K562 (cell line): ENCODE measurements at regions not wholly inside any gene's neighbourhood (a gene's known extent, or its start where the extent isn't known, plus 50 kb on each side); places are given as distances from the start of the nearest gene placed in this dataset.

Experiments used
- ATAC-seq: fragments of 200-7000 bp; cut with Tn5 transposase; 3 replicates; pipeline ENCODE4 v1.9.1; 2020; ENCODE audit warnings: moderate library complexity
- BruUV-seq: library from RNA; stranded (reverse); fragments of 400-500 nt; replicated peaks from 2 replicates; lab custom pipeline; 2021; lab: Mats Ljungman, UMichigan
- CTCF ChIA-PET: fragments of 300-600 bp; formaldehyde crosslinking; extraction: SDS; loops from one replicate; lab custom pipeline; 2021; ENCODE audit warnings: low intra/inter-chr PET ratio; lab: Yijun Ruan, JAX
- POLR2A ChIA-PET: fragments of 300-600, 350-650 bp; sonication (Branson Sonifier 250); formaldehyde crosslinking; extraction: SDS; loops from one replicate; lab custom pipeline; 2021; ENCODE audit warnings: antibody characterized with exemption, inconsistent platforms; lab: Yijun Ruan, JAX
- DNase-seq, 4 experiments: peaks; one replicate each; pipeline versions ENCODE4 v3.0.0 to v3.0.0-alpha.2; 2011 to 2018; ENCODE audit warnings: low spot score in 3 of 4, mixed read lengths in 3 of 4; ENCODE audit errors: extremely low read depth in 1 of 4
- FAIRE-seq: peaks from 2 replicates; lab custom pipeline; 2011; peaks lifted over from hg19 to GRCh38; lab: Jason Lieb, UNC
- H2AFZ ChIP-seq: 2 replicates; pipeline ENCODE4 v1.6.0; 2011; ENCODE audit warnings: low read depth, low read length, control low read depth, inconsistent platforms
- H3K27ac ChIP-seq: fragments of 200-600 bp; 3 replicates; pipeline ENCODE4 v1.8.0; 2011; ENCODE audit warnings: low read depth, mild to moderate bottlenecking, control low read depth, inconsistent platforms, low read length, moderate library complexity, mixed read lengths; ENCODE audit errors: extremely low read depth
- H3K27me3 ChIP-seq, 2 experiments: fragments of 300-600 bp in 1 of 2; 2 replicates in 1 of 2; 3 replicates in 1 of 2; pipeline versions ENCODE4 v1.6.0 to v1.8.0; 2011; ENCODE audit warnings: inconsistent platforms in 2 of 2, low read length in 2 of 2, mild to moderate bottlenecking in 1 of 2, mixed read lengths in 1 of 2, moderate library complexity in 1 of 2; ENCODE audit not compliant: control insufficient read depth in 2 of 2, insufficient read depth in 2 of 2
- H3K36me3 ChIP-seq: fragments of 300-600 bp; 3 replicates; pipeline ENCODE4 v1.8.0; 2011; ENCODE audit warnings: mild to moderate bottlenecking, low read length, inconsistent platforms; ENCODE audit not compliant: control insufficient read depth, insufficient read depth
- H3K4me1 ChIP-seq, 2 experiments: fragments of 200-600 bp in 1 of 2; replicated peaks in 1 of 2; 2 replicates in 1 of 2; 3 replicates in 1 of 2; pipeline versions ENCODE4 v1.5.1 to v1.8.0; 2011; ENCODE audit warnings: inconsistent platforms in 2 of 2, low read length in 2 of 2, mild to moderate bottlenecking in 1 of 2, mixed read lengths in 1 of 2, moderate library complexity in 1 of 2; ENCODE audit not compliant: control insufficient read depth in 2 of 2, insufficient read depth in 2 of 2
- H3K4me2 ChIP-seq: 2 replicates; pipeline ENCODE4 v1.6.1; 2011; ENCODE audit warnings: low read length, control low read depth, inconsistent platforms, mixed read lengths; ENCODE audit not compliant: insufficient read depth
- H3K4me3 ChIP-seq: fragments of 200-600 bp; sonication (generic), shearing (Covaris generic); 2 replicates; pipeline ENCODE4 v1.5.1; 2016; ENCODE audit warnings: control low read depth, inconsistent platforms
- H3K79me2 ChIP-seq: fragments of 200-600 bp; 3 replicates; pipeline ENCODE4 v1.8.0; 2011; ENCODE audit warnings: low read length, inconsistent platforms; ENCODE audit not compliant: control insufficient read depth, insufficient read depth
- H3K9ac ChIP-seq, 2 experiments: 2 replicates each; pipeline versions ENCODE4 v1.6.0 to v1.6.1; 2011; ENCODE audit warnings: low read depth in 2 of 2, low read length in 2 of 2, control low read depth in 1 of 2, inconsistent platforms in 1 of 2, mild to moderate bottlenecking in 1 of 2, mixed read lengths in 1 of 2; ENCODE audit not compliant: insufficient read depth in 1 of 2
- H3K9me1 ChIP-seq: one replicate; pipeline ENCODE4 v1.6.0; 2011; ENCODE audit warnings: inconsistent platforms, mild to moderate bottlenecking, low read length, moderate library complexity; ENCODE audit not compliant: control insufficient read depth, insufficient read depth
- H3K9me3 ChIP-seq: replicated peaks from 2 replicates; pipeline ENCODE4 v1.5.1; 2011; ENCODE audit warnings: low read depth, low read length, inconsistent platforms; ENCODE audit not compliant: control insufficient read depth, insufficient read depth
- H4K20me1 ChIP-seq: replicated peaks from 2 replicates; pipeline ENCODE4 v1.6.1; 2011; ENCODE audit warnings: low read length, inconsistent platforms, mixed read lengths; ENCODE audit not compliant: control insufficient read depth, insufficient read depth
- CHD7 ChIP-seq: fragments of 200-600 bp; sonication (generic); IDR thresholded peaks from one replicate; pipeline ENCODE4 v1.6.1; 2012; ENCODE audit warnings: mild to moderate bottlenecking, low read depth, low read length, inconsistent platforms
- FOXK1 ChIP-seq: sonication (generic); formaldehyde crosslinking; IDR thresholded peaks from 2 replicates; pipeline ENCODE4 v1.8.0; 2022; ENCODE audit warnings: missing genetic modification reagents, mild to moderate bottlenecking, borderline replicate concordance
- MTA2 ChIP-seq: fragments of 450-650 bp; IDR thresholded peaks from 2 replicates; pipeline ENCODE4 v1.6.1; 2016; ENCODE audit warnings: low read depth
- SAFB2 ChIP-seq: fragments of 200-400 bp; formaldehyde crosslinking; IDR thresholded peaks from 2 replicates; pipeline ENCODE4 v1.6.1; 2018; ENCODE audit warnings: borderline replicate concordance, low read length, low read depth, moderate library complexity; ENCODE audit not compliant: severe bottlenecking
- TEAD2 ChIP-seq: fragments of 450-650 bp; IDR thresholded peaks from 2 replicates; pipeline ENCODE4 v1.6.1; 2016; ENCODE audit warnings: missing genetic modification characterization, control low read depth, missing compliant biosample characterization
- ZFX ChIP-seq: sonication (generic); formaldehyde crosslinking; IDR thresholded peaks from 2 replicates; pipeline ENCODE4 v1.8.0; 2022; ENCODE audit warnings: mild to moderate bottlenecking, missing genetic modification reagents, moderate library complexity
- ZNF184 ChIP-seq: sonication (generic); formaldehyde crosslinking; IDR thresholded peaks from 2 replicates; pipeline ENCODE4 v1.5.0; 2020; ENCODE audit warnings: missing genetic modification reagents
- ZNF445 ChIP-seq: fragments of 250-450 bp; sonication (Bioruptor Pico); IDR thresholded peaks from 2 replicates; pipeline ENCODE4 v1.4.0; 2020; ENCODE audit warnings: low read depth, mild to moderate bottlenecking, moderate library complexity
- ZSCAN32 ChIP-seq: fragments of 450-650 bp; formaldehyde crosslinking; IDR thresholded peaks from 2 replicates; pipeline ENCODE4 v1.4.0; 2020; ENCODE audit warnings: mild to moderate bottlenecking, moderate library complexity
- WGBS: fragments of 100-300 bp; shearing (Covaris generic); methylation state at CpG from one replicate; pipeline ENCODE4 v1.1.6; 2016; ENCODE audit warnings: low coverage, mixed read lengths; ENCODE audit not compliant: insufficient coverage; ENCODE audit errors: missing lambda C conversion rate; 5-methylcytosine and 5-hydroxymethylcytosine counted together
- in situ Hi-C: fragments of 300-500 bp; cut with MboI; formaldehyde crosslinking; loops from 4 replicates; pipeline ENCODE4 v1.15.0; 2018; ENCODE audit warnings: inconsistent platforms, mixed read lengths
- intact Hi-C: fragments of 100-400 bp; cut with micrococcal nuclease; formaldehyde crosslinking; loops from 2 replicates; pipeline ENCODE4 v1.14.2; 2022

GRCh38 chr18:37714691-37715090 lies 149.1 kb upstream of the CELF4 start:
- TF ChIP-seq ZFX (CRISPR knock-in tag) (no peak), ZSCAN32 (CRISPR knock-in tag) (no peak), ZNF445 (CRISPR knock-in tag) (no peak), SAFB2 (no peak), TEAD2 (no peak), MTA2 (no peak), ZNF184 (CRISPR knock-in tag) (no peak), FOXK1 (CRISPR knock-in tag) (no peak), CHD7 (no peak)
- ChIA-PET CTCF (no interaction called here), POLR2A (no interaction called here)
- Histone ChIP-seq H3K4me1 (no peaks in the 10 kb centered on the region), H3K4me2 (no peak overlapping the region), H3K4me3 (no peak overlapping the region), H3K9me3 (no peaks in the 10 kb centered on the region), H3K36me3 (no peaks in the 10 kb centered on the region), H4K20me1 (no peaks in the 10 kb centered on the region), H3K27ac (no peak overlapping the region), H3K27me3 (no peaks in the 10 kb centered on the region), H3K9me1 (no peaks in the 10 kb centered on the region), H3K79me2 (no peaks in the 10 kb centered on the region), H2AFZ (no peak overlapping the region), H3K9ac (no peak overlapping the region)
- intact Hi-C loops (no loop called here), in situ Hi-C loops (no loop called here)
- DNase-seq (no peak), FAIRE-seq (no peak), ATAC-seq (no peak)
- 6% methylated on average over 3 of the region's 3 CpGs for WGBS
- BruUV-seq = no TSS peak
